ENCODE measurements at regions not wholly inside any gene's neighbourhood (a gene's known extent, or its start where the extent isn't known, plus 50 kb on each side); places are given as distances from the start of the nearest gene placed in this dataset.
"Not testable (repeated sequence)": the region's sequence is repeated elsewhere in the genome, so short reads cannot be mapped to it uniquely, and the experiment has no call there.

GRCh38 chr16:29097965-29098364 is 113.1 kb downstream of the LAT start:
- TF ChIP-seq BHLHE40 (IDR thresholded peaks at IDR 0.05; ENCODE audit: low read length); ZFP91 (CRISPR knock-in tag; IDR thresholded peaks at IDR 0.05); CTCF (IDR thresholded peaks at IDR 0.05 in 2 of 3, conservative IDR thresholded peaks at IDR 0.05 in 1 of 3; ENCODE audit: insufficient read depth in 2 of 3, low read depth in 1 of 3, low read length in 3 of 3); GTF2F1 (IDR thresholded peaks at IDR 0.05; ENCODE audit: low read depth, low read length); YY1 (IDR thresholded peaks at IDR 0.05; ENCODE audit: borderline replicate concordance in 1 of 3, control insufficient read depth in 1 of 3, extremely low read depth in 1 of 3, insufficient read depth in 3 of 3, insufficient read length in 1 of 3, insufficient replicate concordance in 2 of 3, low read depth in 1 of 3, low read length in 2 of 3); PHF8 (IDR thresholded peaks at IDR 0.05; ENCODE audit: borderline replicate concordance, low read length); AFF4 (CRISPR knock-in tag; IDR thresholded peaks at IDR 0.05); EZH2 (IDR thresholded peaks at IDR 0.05; ENCODE audit: borderline replicate concordance, low read depth, low read length); ZNF764 (CRISPR knock-in tag; IDR thresholded peaks at IDR 0.05; ENCODE audit: low read depth); CBFB (CRISPR knock-in tag; IDR thresholded peaks at IDR 0.05); ZNF133 (CRISPR knock-in tag; IDR thresholded peaks at IDR 0.05); ZNF780A (CRISPR knock-in tag; IDR thresholded peaks at IDR 0.05): not testable (repeated sequence)

Measured in K562 (cell line).